HG02759 (cell line): ENCODE measurements at regions not wholly inside any gene's neighbourhood (a gene's known extent, or its start where the extent isn't known, plus 50 kb on each side); places are given as distances from the start of the nearest gene placed in this dataset.
A peak's percentile ranks its signal among the peaks of the same experiment; 100 is the strongest.

Experiments used
- ATAC-seq: cut with Tn5 transposase; IDR thresholded peaks from one replicate; pipeline ENCODE4 v1.9.1; 2021; ENCODE audit warnings: mild to moderate bottlenecking, moderate library complexity; ENCODE audit not compliant: unreplicated experiment

GRCh38 chr5:173741087-173741486 lies 124.6 kb upstream of the BOD1 start:
- no peak for ATAC-seq

GRCh38 chr5:173741729-173742431 lies 125.4 kb upstream of the BOD1 start:
- no peak for ATAC-seq

GRCh38 chr5:173742432-173742816 lies 126.0 kb upstream of the BOD1 start:
- ATAC-seq, result peak; percentile 55

- peak; percentile 56 for ATAC-seq
These were observed 127.3 kb upstream of the BOD1 start for GRCh38 chr5:173743641-173744343.

GRCh38 chr5:173744551-173744950 lies 128.1 kb upstream of the BOD1 start:
- ATAC-seq, result no peak

- peak; percentile 71 for ATAC-seq
These were observed 128.7 kb upstream of the BOD1 start for GRCh38 chr5:173745123-173745522.

GRCh38 chr5:173745557-173745956 lies 129.1 kb upstream of the BOD1 start:
- no peak for ATAC-seq

- ATAC-seq, result no peak
These were observed 129.7 kb upstream of the BOD1 start for GRCh38 chr5:173746047-173746646.

- no peak for ATAC-seq
These were observed 131.4 kb upstream of the BOD1 start for GRCh38 chr5:173747876-173748275.

GRCh38 chr5:173750538-173751265 lies 134.3 kb upstream of the BOD1 start:
- ATAC-seq, result no peak

GRCh38 chr5:173751266-173751600 lies 134.8 kb upstream of the BOD1 start:
- no peak for ATAC-seq

GRCh38 chr5:173752653-173753052 lies 135.5 kb upstream of the CPEB4 start:
- no peak for ATAC-seq

GRCh38 chr5:173753307-173754168 lies 134.6 kb upstream of the CPEB4 start:
- ATAC-seq, result no peak

- no peak for ATAC-seq
These were observed 132.8 kb upstream of the CPEB4 start for GRCh38 chr5:173755319-173755718.

GRCh38 chr5:173757403-173758209 lies 130.5 kb upstream of the CPEB4 start:
- ATAC-seq, result no peak

GRCh38 chr5:173758676-173759075 lies 129.5 kb upstream of the CPEB4 start:
- ATAC-seq, result no peak

GRCh38 chr5:173759691-173760090 lies 128.5 kb upstream of the CPEB4 start:
- ATAC-seq, result no peak

GRCh38 chr5:173760461-173761177 lies 127.5 kb upstream of the CPEB4 start:
- ATAC-seq, result no peak

GRCh38 chr5:173761178-173761513 lies 127.0 kb upstream of the CPEB4 start:
- ATAC-seq, result no peak
